Fibroblast of lung (primary cell): ENCODE measurements at regions not wholly inside any gene's neighbourhood (a gene's known extent, or its start where the extent isn't known, plus 50 kb on each side); places are given as distances from the start of the nearest gene placed in this dataset.
A peak's percentile ranks its signal among the peaks of the same experiment; 100 is the strongest.

Experiments used
- DNase-seq, 2 donors: peaks; one replicate each; pipeline versions ENCODE4 v3.0.0 to v3.0.0-alpha.2; 2010; ENCODE audit warnings: low read depth in 2 of 2
- H2AFZ ChIP-seq: 2 replicates; pipeline ENCODE4 v1.5.1; 2012; ENCODE audit warnings: low read length, control low read depth, inconsistent platforms
- H3K27ac ChIP-seq: 2 replicates; pipeline ENCODE4 v1.5.1; 2011; ENCODE audit warnings: low read length, control low read depth; ENCODE audit not compliant: insufficient read depth
- H3K27me3 ChIP-seq: 2 replicates; pipeline ENCODE4 v1.5.1; 2011; ENCODE audit warnings: mild to moderate bottlenecking, low read length; ENCODE audit not compliant: control insufficient read depth, insufficient read depth
- H3K36me3 ChIP-seq: 2 replicates; pipeline ENCODE4 v1.5.1; 2011; ENCODE audit warnings: low read length; ENCODE audit not compliant: control insufficient read depth, insufficient read depth
- H3K4me1 ChIP-seq: 2 replicates; pipeline ENCODE4 v1.5.1; 2011; ENCODE audit warnings: low read length; ENCODE audit not compliant: control insufficient read depth, insufficient read depth; ENCODE audit errors: extremely low read depth
- H3K4me2 ChIP-seq: 2 replicates; pipeline ENCODE4 v1.5.1; 2011; ENCODE audit warnings: low read length, control low read depth; ENCODE audit not compliant: insufficient read depth; ENCODE audit errors: extremely low read depth
- H3K4me3 ChIP-seq, 4 experiments: fragments of 200-600 bp in 1 of 4; sonication (generic) in 1 of 4; replicated peaks in 1 of 4; 2 replicates each; pipeline ENCODE4 v1.5.1; 2011 to 2016; ENCODE audit warnings: low read length in 4 of 4, low read depth in 3 of 4, mild to moderate bottlenecking in 3 of 4, control low read depth in 2 of 4, inconsistent platforms in 1 of 4, mixed read lengths in 1 of 4; ENCODE audit not compliant: insufficient read depth in 1 of 4; ENCODE audit errors: control extremely low read depth in 1 of 4
- H3K79me2 ChIP-seq: 2 replicates; pipeline ENCODE4 v1.5.1; 2012; ENCODE audit warnings: mild to moderate bottlenecking, low read length, inconsistent platforms; ENCODE audit not compliant: control insufficient read depth, insufficient read depth
- H3K9ac ChIP-seq: 2 replicates; pipeline ENCODE4 v1.5.1; 2011; ENCODE audit warnings: mild to moderate bottlenecking, low read length, control low read depth; ENCODE audit not compliant: insufficient read depth
- H3K9me3 ChIP-seq: 2 replicates; pipeline ENCODE4 v1.5.1; 2012; ENCODE audit warnings: low read depth, low read length; ENCODE audit not compliant: control insufficient read depth, insufficient read depth
- H4K20me1 ChIP-seq: 2 replicates; pipeline ENCODE4 v1.5.1; 2011; ENCODE audit warnings: low read length; ENCODE audit not compliant: control insufficient read depth, insufficient read depth; ENCODE audit errors: extremely low read depth
- CTCF ChIP-seq, 2 donors: IDR thresholded peaks in 1 of 2; conservative IDR thresholded peaks in 1 of 2; 1 replicate in 1 of 2; 2 replicates in 1 of 2; pipeline ENCODE4 v1.5.1; 2011 to 2012; ENCODE audit warnings: low read length in 2 of 2, control low read depth in 1 of 2, inconsistent platforms in 1 of 2, low read depth in 1 of 2, mild to moderate bottlenecking in 1 of 2
- EZH2 ChIP-seq: IDR thresholded peaks from 2 replicates; pipeline ENCODE4 v1.5.1; 2012; ENCODE audit warnings: low read length, control low read depth, mild to moderate bottlenecking; ENCODE audit errors: missing control alignments

- Histone ChIP-seq H2AFZ (no peak overlapping the region), H4K20me1 (no peaks in the 10 kb centered on the region), H3K27ac (no peak overlapping the region), H3K9ac (no peak overlapping the region), H3K9me3 (no peaks in the 10 kb centered on the region), H3K4me3 (no peak overlapping the region), H3K27me3 (no peaks in the 10 kb centered on the region), H3K36me3 (no peaks in the 10 kb centered on the region), H3K4me2 (no peak overlapping the region), H3K4me1 (no peaks in the 10 kb centered on the region), H3K79me2 (no peaks in the 10 kb centered on the region)
- peak in 1 of 2 donors; percentile 40 for DNase-seq
- TF ChIP-seq CTCF (conservative IDR thresholded peaks at IDR 0.05 in 1 of 2, IDR thresholded peaks at IDR 0.05 in 1 of 2; ENCODE audit: low read depth in 1 of 2, low read length in 2 of 2) (no peak), EZH2 (no peak)
Measured at GRCh38 chr3:168951368-168951767, 712.1 kb downstream of the MECOM start.

- Histone ChIP-seq H3K4me3 (no peak overlapping the region), H2AFZ (no peak overlapping the region), H3K9ac (no peak overlapping the region), H3K9me3 (no peaks in the 10 kb centered on the region), H3K27ac (no peak overlapping the region), H4K20me1 (no peaks in the 10 kb centered on the region), H3K27me3 (no peaks in the 10 kb centered on the region), H3K79me2 (no peaks in the 10 kb centered on the region), H3K4me2 (no peak overlapping the region), H3K4me1 (no peaks in the 10 kb centered on the region), H3K36me3 (no peaks in the 10 kb centered on the region)
- no peak for DNase-seq
- TF ChIP-seq EZH2 (no peak), CTCF (conservative IDR thresholded peaks at IDR 0.05 in 1 of 2, IDR thresholded peaks at IDR 0.05 in 1 of 2; ENCODE audit: low read depth in 1 of 2, low read length in 2 of 2) (no peak)
Measured at GRCh38 chr3:168950622-168951021, 712.9 kb downstream of the MECOM start.

GRCh38 chr3:168939651-168940238 lies 723.8 kb downstream of the MECOM start:
- Histone ChIP-seq H3K4me3 (no peak overlapping the region), H4K20me1 (no peaks in the 10 kb centered on the region), H3K79me2 (no peaks in the 10 kb centered on the region), H3K36me3 (no peaks in the 10 kb centered on the region), H3K9ac (no peak overlapping the region), H3K27ac (no peak overlapping the region), H2AFZ (no peak overlapping the region), H3K4me2 (no peak overlapping the region), H3K4me1 (no peaks in the 10 kb centered on the region), H3K27me3 (no peaks in the 10 kb centered on the region), H3K9me3 (no peaks in the 10 kb centered on the region)
- TF ChIP-seq EZH2, result no peak
- TF ChIP-seq CTCF (conservative IDR thresholded peaks at IDR 0.05 in 1 of 2, IDR thresholded peaks at IDR 0.05 in 1 of 2; ENCODE audit: low read depth in 1 of 2, low read length in 2 of 2), result no peak
- peak in 1 of 2 donors; percentile 3 for DNase-seq
